ENCODE measurements at regions not wholly inside any gene's neighbourhood (a gene's known extent, or its start where the extent isn't known, plus 50 kb on each side); places are given as distances from the start of the nearest gene placed in this dataset.

- intact Hi-C loops (cut with DNase I) = no loop called here
- DNase-seq = no peak
Observed at GRCh38 chr5:53321073-53321472, 159.4 kb upstream of the FST start.

GRCh38 chr5:53321721-53322120 is 158.7 kb upstream of the FST start:
- no peak for DNase-seq

GRCh38 chr5:53322257-53322656 is 158.2 kb upstream of the FST start:
- intact Hi-C loops (cut with DNase I) = no loop called here
- DNase-seq = no peak

More at GRCh38 chr5:53321721-53322120, 158.7 kb upstream of the FST start:
- intact Hi-C loops (cut with DNase I) = no loop called here

GRCh38 chr5:53323511-53323910 is 156.9 kb upstream of the FST start:
- DNase-seq = no peak

GRCh38 chr5:53323943-53324642 is 156.3 kb upstream of the FST start:
- intact Hi-C loops (cut with DNase I) = no loop called here
- no peak for DNase-seq

More at GRCh38 chr5:53323511-53323910, 156.9 kb upstream of the FST start:
- intact Hi-C loops (cut with DNase I) = no loop called here

GRCh38 chr5:53326424-53327153 is 153.8 kb upstream of the FST start:
- no peak for DNase-seq

GRCh38 chr5:53327811-53328334 is 152.6 kb upstream of the FST start:
- intact Hi-C loops (cut with DNase I) = no loop called here
- DNase-seq = no peak

More at GRCh38 chr5:53326424-53327153, 153.8 kb upstream of the FST start:
- intact Hi-C loops (cut with DNase I) = no loop called here

GRCh38 chr5:53330491-53330890 is 149.9 kb upstream of the FST start:
- intact Hi-C loops (cut with DNase I) = no loop called here
- DNase-seq = no peak

GRCh38 chr5:53331463-53331862 is 149.0 kb upstream of the FST start:
- intact Hi-C loops (cut with DNase I) = no loop called here
- DNase-seq = no peak

GRCh38 chr5:53333160-53333559 is 147.3 kb upstream of the FST start:
- intact Hi-C loops (cut with DNase I) = no loop called here
- no peak for DNase-seq

GRCh38 chr5:53334431-53334941 is 145.9 kb upstream of the FST start:
- no peak for DNase-seq
- intact Hi-C loops (cut with DNase I) = no loop called here

GRCh38 chr5:53335115-53335514 is 145.3 kb upstream of the FST start:
- intact Hi-C loops (cut with DNase I) = no loop called here
- DNase-seq = no peak

GRCh38 chr5:53337827-53338226 is 142.6 kb upstream of the FST start:
- no peak for DNase-seq
- intact Hi-C loops (cut with DNase I) = no loop called here

- DNase-seq = no peak
- intact Hi-C loops (cut with DNase I) = no loop called here
Observed at GRCh38 chr5:53338971-53339370, 141.5 kb upstream of the FST start.

- intact Hi-C loops (cut with DNase I) = no loop called here
- DNase-seq = no peak
Observed at GRCh38 chr5:53339962-53340540, 140.4 kb upstream of the FST start.

GRCh38 chr5:53340956-53341750 is 139.3 kb upstream of the FST start:
- intact Hi-C loops (cut with DNase I) = no loop called here

GRCh38 chr5:53342236-53342635 is 138.2 kb upstream of the FST start:
- no peak for DNase-seq
- intact Hi-C loops (cut with DNase I) = no loop called here

More at GRCh38 chr5:53340956-53341750, 139.3 kb upstream of the FST start:
- DNase-seq = no peak

- DNase-seq = no peak
- intact Hi-C loops (cut with DNase I) = no loop called here
Observed at GRCh38 chr5:53343187-53343586, 137.2 kb upstream of the FST start.

- no peak for DNase-seq
- intact Hi-C loops (cut with DNase I) = no loop called here
Observed at GRCh38 chr5:53350368-53350767, 130.1 kb upstream of the FST start.

Measured in head of caudate nucleus (tissue), 42 donors.